NCI-H2107 treated with DMSO at 0.1 percent for 48 hours (cell line): ENCODE measurements at regions not wholly inside any gene's neighbourhood (a gene's known extent, or its start where the extent isn't known, plus 50 kb on each side); places are given as distances from the start of the nearest gene placed in this dataset.

Source experiments
- DNase-seq: peaks from one replicate; lab custom pipeline; 2025; ENCODE audit not compliant: unreplicated experiment; lab: John Stamatoyannopoulos, UW

- no peak for DNase-seq
Measured at GRCh38 chr21:17901458-17902079, 82.4 kb upstream of the C21orf91 start.

GRCh38 chr21:17900990-17901385, 81.8 kb upstream of the C21orf91 start:
- DNase-seq, result no peak

GRCh38 chr21:17900281-17900989, 81.3 kb upstream of the C21orf91 start:
- no peak for DNase-seq

- DNase-seq, result no peak
Measured at GRCh38 chr21:17889171-17889570, 70.0 kb upstream of the C21orf91 start.

GRCh38 chr21:17869115-17869514, 50.0 kb upstream of the C21orf91 start:
- no peak for DNase-seq
